ENCODE measurements at regions not wholly inside any gene's neighbourhood (a gene's known extent, or its start where the extent isn't known, plus 50 kb on each side); places are given as distances from the start of the nearest gene placed in this dataset.

GRCh38 chr4:127364397-127364796 lies 268.4 kb upstream of the INTU start:
- no peak for TF ChIP-seq CTCF (IDR thresholded peaks at IDR 0.05; ENCODE audit: insufficient read depth, low read length)
- no peak for TF ChIP-seq REST (IDR thresholded peaks at IDR 0.05; ENCODE audit: insufficient replicate concordance, low read depth)

Measured in HL-60 (cell line).